Colonic mucosa (tissue), 4 donors: ENCODE measurements at regions not wholly inside any gene's neighbourhood (a gene's known extent, or its start where the extent isn't known, plus 50 kb on each side); places are given as distances from the start of the nearest gene placed in this dataset.

ENCODE experiments used
- DNase-seq: peaks from one replicate; pipeline ENCODE4 v3.0.0-alpha.2; 2020
- H3K27ac ChIP-seq: fragments of 200-600 bp; one replicate; pipeline ENCODE4 v1.8.0; 2021
- H3K27me3 ChIP-seq: fragments of 200-600 bp; one replicate; pipeline ENCODE4 v1.8.0; 2021
- H3K36me3 ChIP-seq: fragments of 200-600 bp; one replicate; pipeline ENCODE4 v1.8.0; 2021
- H3K4me1 ChIP-seq: fragments of 200-600 bp; one replicate; pipeline ENCODE4 v1.8.0; 2021; ENCODE audit warnings: mild to moderate bottlenecking
- H3K4me3 ChIP-seq: fragments of 200-600 bp; one replicate; pipeline ENCODE4 v1.8.0; 2021
- H3K9ac ChIP-seq, 2 donors: one replicate each; pipeline ENCODE4 v1.7.0; 2013; ENCODE audit warnings: control low read depth in 2 of 2, low read depth in 2 of 2, low read length in 2 of 2
- H3K9me3 ChIP-seq: fragments of 200-600 bp; one replicate; pipeline ENCODE4 v1.8.0; 2021
- intact Hi-C: fragments of 100-400 bp; cut with DNase I; formaldehyde crosslinking; loops from one replicate; pipeline ENCODE4 v1.14.1; 2022
- TF ChIP-seq, protein P1 (sequence below): fragments of 200-600 bp; IDR thresholded peaks from one replicate; pipeline ENCODE4 v1.8.0; 2022; ENCODE audit warnings: antibody characterized with exemption, mild to moderate bottlenecking
- donor health status: healthy.
- donor health status: DM: no; HTN: no; CAD: no.
- donor health status: DM: no; HTN: no; CAD: no.

DNA sequence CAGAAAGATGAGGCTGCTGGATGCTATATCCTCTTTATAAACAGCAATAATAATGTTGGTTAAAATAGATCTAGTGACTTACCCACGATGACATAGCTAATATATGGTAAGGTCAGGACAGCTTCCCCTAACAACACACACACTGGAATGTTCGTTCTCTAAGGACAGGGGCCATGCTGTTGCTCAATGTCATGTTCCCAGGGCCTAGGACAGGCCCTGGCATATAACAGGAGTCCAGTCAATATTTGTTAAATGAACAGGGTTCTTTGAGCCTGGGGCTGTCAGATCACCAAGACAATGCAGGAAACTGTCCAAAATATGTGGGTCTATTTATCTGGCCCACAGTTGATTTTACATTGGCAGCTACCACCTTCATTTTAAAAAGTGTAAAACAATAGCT, 207.1 kb upstream of the MEX3C start:
- Histone ChIP-seq H3K27me3 (no peaks in the 10 kb centered on the region), H3K4me1 (no peaks in the 10 kb centered on the region), H3K9me3 (no peaks in the 10 kb centered on the region), H3K36me3 (no peaks in the 10 kb centered on the region), H3K9ac (no peak overlapping the region), H3K4me3 (no peak overlapping the region), H3K27ac (no peak overlapping the region)
- intact Hi-C loops: no loop called here
- TF ChIP-seq, protein P1, sequence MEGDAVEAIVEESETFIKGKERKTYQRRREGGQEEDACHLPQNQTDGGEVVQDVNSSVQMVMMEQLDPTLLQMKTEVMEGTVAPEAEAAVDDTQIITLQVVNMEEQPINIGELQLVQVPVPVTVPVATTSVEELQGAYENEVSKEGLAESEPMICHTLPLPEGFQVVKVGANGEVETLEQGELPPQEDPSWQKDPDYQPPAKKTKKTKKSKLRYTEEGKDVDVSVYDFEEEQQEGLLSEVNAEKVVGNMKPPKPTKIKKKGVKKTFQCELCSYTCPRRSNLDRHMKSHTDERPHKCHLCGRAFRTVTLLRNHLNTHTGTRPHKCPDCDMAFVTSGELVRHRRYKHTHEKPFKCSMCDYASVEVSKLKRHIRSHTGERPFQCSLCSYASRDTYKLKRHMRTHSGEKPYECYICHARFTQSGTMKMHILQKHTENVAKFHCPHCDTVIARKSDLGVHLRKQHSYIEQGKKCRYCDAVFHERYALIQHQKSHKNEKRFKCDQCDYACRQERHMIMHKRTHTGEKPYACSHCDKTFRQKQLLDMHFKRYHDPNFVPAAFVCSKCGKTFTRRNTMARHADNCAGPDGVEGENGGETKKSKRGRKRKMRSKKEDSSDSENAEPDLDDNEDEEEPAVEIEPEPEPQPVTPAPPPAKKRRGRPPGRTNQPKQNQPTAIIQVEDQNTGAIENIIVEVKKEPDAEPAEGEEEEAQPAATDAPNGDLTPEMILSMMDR: no peak
- no peak for DNase-seq

DNA sequence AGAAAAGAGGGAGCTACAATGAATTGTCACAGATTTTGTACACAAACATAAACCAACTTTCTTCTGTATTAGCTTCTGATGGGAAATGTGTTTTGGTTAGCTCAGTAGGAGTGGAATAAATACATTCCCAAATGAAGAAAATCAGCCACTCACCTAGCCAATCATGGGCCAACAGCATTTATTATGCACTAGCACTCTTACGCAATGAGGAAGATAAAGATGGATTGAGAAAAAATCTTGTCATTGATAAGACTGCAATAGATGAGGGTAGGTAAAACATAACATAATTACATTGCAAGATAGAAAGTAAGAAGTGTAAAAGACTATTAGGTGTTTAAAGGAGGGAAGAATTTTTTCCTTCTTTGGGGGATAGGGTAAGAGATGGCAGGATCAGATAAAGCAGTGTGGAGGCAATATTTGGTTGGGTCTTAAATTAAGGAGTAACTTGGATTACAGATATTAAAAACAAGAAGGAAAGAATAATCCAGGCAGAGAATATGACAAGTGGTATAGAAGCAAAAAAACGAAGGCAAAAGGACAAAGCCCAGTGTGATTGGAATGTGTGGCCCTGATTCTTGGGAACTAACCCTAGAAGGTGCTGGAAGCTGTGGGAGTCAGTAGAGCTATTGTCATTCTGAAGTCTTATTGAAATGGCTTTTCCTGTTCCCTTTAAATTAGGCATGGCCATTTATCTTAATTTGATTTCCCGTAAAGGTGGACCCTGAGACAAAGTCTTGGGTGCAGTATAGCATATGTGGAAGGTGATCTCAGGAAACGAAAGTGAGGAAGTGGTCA, 208.4 kb upstream of the MEX3C start:
- DNase-seq: no peak
- H3K9ac ChIP-seq: no peak overlapping the region
- no peaks in the 10 kb centered on the region for H3K36me3 ChIP-seq
- TF ChIP-seq, protein P1: no peak
- intact Hi-C loops: no loop called here
- H3K27ac ChIP-seq: no peak overlapping the region
- H3K9me3 ChIP-seq: no peaks in the 10 kb centered on the region
- H3K27me3 ChIP-seq: no peaks in the 10 kb centered on the region
- no peak overlapping the region for H3K4me3 ChIP-seq
- no peaks in the 10 kb centered on the region for H3K4me1 ChIP-seq

DNA sequence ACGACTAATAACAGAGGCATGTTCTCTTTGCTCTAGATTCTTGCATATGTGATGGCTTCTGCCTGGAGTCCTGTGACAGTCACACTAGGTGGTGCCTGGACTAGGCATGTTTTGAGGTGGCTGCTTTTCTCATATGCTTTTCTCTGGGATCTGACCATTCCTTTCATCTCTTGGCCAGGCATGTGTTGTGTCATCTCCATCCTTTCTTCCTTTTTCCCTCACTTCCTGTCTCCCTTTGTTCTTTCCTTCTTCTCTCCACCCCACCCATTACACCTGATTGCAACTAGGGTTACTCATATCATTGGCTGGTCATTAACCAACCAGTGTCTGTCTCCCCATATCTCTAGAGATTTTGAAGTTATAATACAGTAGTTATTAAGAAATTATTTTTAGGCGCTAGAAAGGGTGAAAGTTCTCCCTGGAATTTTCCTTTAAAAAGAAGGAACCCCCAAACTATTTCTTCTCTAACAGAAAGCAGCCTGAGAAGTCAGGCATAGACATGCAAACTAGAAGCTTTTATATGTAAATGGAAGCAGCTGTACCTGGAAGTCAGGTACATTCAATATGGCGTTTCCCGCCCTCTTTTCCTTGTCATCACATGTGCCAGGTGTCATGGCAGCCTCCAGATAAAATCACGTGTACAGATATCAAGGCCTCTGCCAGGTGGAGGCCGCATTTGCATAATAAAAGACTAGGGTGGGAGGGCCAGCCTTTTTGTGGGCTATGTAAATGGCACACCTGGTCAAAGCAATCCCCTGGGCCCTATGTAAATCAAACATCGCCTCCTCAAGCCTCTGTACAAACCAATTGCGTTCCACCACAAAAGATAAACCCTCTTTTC, 220.4 kb upstream of the MEX3C start:
- no peak for DNase-seq
- no peaks in the 10 kb centered on the region for H3K36me3 ChIP-seq
- no peaks in the 10 kb centered on the region for H3K27me3 ChIP-seq
- H3K27ac ChIP-seq: no peak overlapping the region
- H3K4me3 ChIP-seq: no peak overlapping the region
- H3K9ac ChIP-seq: no peak overlapping the region
- intact Hi-C loops: no loop called here
- no peaks in the 10 kb centered on the region for H3K4me1 ChIP-seq
- H3K9me3 ChIP-seq: no peaks in the 10 kb centered on the region
- TF ChIP-seq, protein P1: no peak

DNA sequence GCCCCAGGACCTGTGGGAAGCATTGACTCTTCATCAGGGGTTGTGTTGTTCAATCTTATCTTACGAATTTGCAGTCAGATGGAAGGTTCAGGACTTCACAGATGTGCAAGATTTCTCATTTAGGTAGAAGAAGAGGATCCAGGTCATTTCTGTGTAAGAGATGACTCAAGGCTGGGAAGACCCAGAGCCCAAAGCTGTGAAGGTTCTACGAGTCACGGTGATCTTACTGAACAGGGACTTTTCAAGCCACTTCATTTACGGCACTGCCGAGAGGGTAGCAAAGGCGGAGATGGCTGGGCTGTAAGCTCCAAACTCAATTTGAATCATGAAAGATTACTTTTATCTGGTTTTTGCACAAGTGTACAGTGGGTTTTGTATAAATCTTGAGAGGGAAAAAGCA, 228.0 kb upstream of the MEX3C start:
- Histone ChIP-seq H3K27ac (no peak overlapping the region), H3K9me3 (no peaks in the 10 kb centered on the region), H3K4me3 (no peak overlapping the region), H3K9ac (no peak overlapping the region), H3K36me3 (no peaks in the 10 kb centered on the region), H3K4me1 (no peaks in the 10 kb centered on the region), H3K27me3 (no peaks in the 10 kb centered on the region)
- no peak for DNase-seq
- intact Hi-C loops: no loop called here
- TF ChIP-seq, protein P1: no peak

DNA sequence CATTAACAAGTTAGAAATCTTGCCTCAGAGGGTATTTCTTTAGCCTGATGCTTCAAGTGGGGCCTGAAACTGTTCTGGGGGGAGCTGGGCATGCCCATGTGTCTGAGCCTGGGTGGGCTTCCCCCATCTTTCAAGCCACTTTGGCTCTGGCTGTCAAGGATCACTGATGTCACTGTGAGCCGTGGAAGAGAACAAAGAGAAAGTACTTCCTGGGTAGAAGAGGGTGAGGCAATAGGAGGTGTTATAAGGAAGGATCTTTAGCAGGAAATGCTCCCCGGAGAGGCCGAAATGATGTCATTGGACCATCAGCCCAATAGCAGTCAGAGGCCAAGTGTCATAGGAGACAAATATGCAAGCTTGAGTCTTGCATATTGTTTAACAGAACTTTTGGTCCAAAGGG, 228.4 kb upstream of the MEX3C start:
- Histone ChIP-seq H3K27me3 (no peaks in the 10 kb centered on the region), H3K4me3 (no peak overlapping the region), H3K9me3 (no peaks in the 10 kb centered on the region), H3K36me3 (no peaks in the 10 kb centered on the region), H3K27ac (no peak overlapping the region), H3K4me1 (no peaks in the 10 kb centered on the region), H3K9ac (no peak overlapping the region)
- intact Hi-C loops: no loop called here
- TF ChIP-seq, protein P1: no peak
- DNase-seq: no peak
